ENCODE measurements at regions not wholly inside any gene's neighbourhood (a gene's known extent, or its start where the extent isn't known, plus 50 kb on each side); places are given as distances from the start of the nearest gene placed in this dataset.

GRCh38 chr4:79687006-79687405 is 279.0 kb upstream of the GK2 start:
- Mint-ChIP-seq H3K9me3 (ENCODE audit: low read depth) (peaks cover 3% of the 10 kb centered on the region), H3K27ac (no peak overlapping the region), H3K27me3 (no peaks in the 10 kb centered on the region), H3K4me3 (ENCODE audit: low read depth) (no peak overlapping the region), H3K4me1 (ENCODE audit: low read depth) (no peaks in the 10 kb centered on the region), H3K36me3 (ENCODE audit: insufficient read depth) (no peaks in the 10 kb centered on the region)
- DNase-seq (ENCODE audit: low spot score, unreplicated experiment): no peak
- TF ChIP-seq CTCF (IDR thresholded peaks at IDR 0.05; ENCODE audit: unreplicated experiment): no peak

DNA sequence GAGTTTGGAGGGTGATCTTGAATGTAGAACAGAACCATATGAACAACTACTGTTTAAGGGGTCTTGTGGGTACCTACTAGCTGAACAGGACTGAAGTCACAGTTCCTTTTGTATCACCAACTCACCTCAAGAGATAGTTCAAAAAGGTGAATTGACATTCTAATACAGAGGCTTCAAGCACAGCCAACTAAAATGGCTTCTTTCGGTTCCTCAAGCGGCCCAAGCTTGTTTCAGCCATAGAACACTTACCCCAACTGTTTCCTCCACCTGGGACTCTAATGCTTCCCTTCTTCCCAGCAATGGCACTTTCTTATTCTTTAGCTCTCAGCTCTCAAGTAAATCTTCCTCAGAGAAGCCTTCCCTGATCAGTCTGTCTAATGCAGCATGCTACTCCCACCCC is 277.5 kb upstream of the GK2 start:
- H3K27me3 Mint-ChIP-seq: no peaks in the 10 kb centered on the region
- no peak for TF ChIP-seq CTCF (IDR thresholded peaks at IDR 0.05; ENCODE audit: unreplicated experiment)
- H3K9me3 Mint-ChIP-seq (ENCODE audit: low read depth): peaks cover 2% of the 10 kb centered on the region
- H3K4me3 Mint-ChIP-seq (ENCODE audit: low read depth): no peak overlapping the region
- DNase-seq (ENCODE audit: low spot score, unreplicated experiment): no peak
- H3K27ac Mint-ChIP-seq: no peak overlapping the region
- no peaks in the 10 kb centered on the region for H3K4me1 Mint-ChIP-seq (ENCODE audit: low read depth)
- no peaks in the 10 kb centered on the region for H3K36me3 Mint-ChIP-seq (ENCODE audit: insufficient read depth)

- no peaks in the 10 kb centered on the region for H3K27me3 Mint-ChIP-seq
- no peak for TF ChIP-seq CTCF (IDR thresholded peaks at IDR 0.05; ENCODE audit: unreplicated experiment)
- H3K27ac Mint-ChIP-seq: no peak overlapping the region
- H3K36me3 Mint-ChIP-seq (ENCODE audit: insufficient read depth): no peaks in the 10 kb centered on the region
- DNase-seq (ENCODE audit: low spot score, unreplicated experiment): no peak
- no peak overlapping the region for H3K4me3 Mint-ChIP-seq (ENCODE audit: low read depth)
- H3K4me1 Mint-ChIP-seq (ENCODE audit: low read depth): no peaks in the 10 kb centered on the region
- H3K9me3 Mint-ChIP-seq (ENCODE audit: low read depth): no peaks in the 10 kb centered on the region
Observed at GRCh38 chr4:79684516-79684915, 276.5 kb upstream of the GK2 start.

DNA sequence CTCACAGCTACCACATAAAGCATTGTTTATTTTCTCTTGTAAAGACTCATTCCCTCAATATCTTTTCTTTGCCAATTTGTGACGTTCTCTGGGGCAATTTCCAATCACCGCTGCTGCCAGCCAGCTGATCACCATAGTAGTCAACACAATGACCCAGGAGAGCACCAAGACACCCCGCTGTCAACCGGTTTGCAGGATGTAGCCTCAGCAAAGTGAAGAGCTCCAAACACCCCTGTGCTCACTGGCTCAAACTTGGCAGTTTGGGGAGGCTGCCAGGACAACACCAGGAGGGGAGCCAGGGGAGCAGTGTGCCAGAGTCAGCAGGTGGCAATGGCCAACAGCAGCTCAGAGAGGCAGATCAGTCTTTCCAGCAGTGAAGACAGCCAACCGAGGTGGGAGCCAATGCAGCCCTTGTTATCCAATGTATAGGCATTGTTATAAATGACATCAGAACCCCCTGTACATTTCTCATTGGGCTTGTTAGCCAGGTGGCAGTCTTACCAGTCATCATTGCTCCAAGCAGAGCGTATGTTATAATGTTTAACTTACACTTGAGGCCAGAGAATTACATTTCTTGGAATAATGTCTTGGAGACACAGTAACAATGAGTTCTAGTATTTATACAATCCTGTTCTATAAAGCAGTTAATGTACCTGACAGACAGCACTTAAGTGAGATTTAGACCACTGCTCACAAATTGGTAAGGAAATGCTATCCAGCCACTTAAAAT is 274.9 kb upstream of the GK2 start:
- no peak for TF ChIP-seq CTCF (IDR thresholded peaks at IDR 0.05; ENCODE audit: unreplicated experiment)
- Mint-ChIP-seq H3K4me1 (ENCODE audit: low read depth) (no peaks in the 10 kb centered on the region), H3K9me3 (ENCODE audit: low read depth) (no peaks in the 10 kb centered on the region), H3K36me3 (ENCODE audit: insufficient read depth) (no peaks in the 10 kb centered on the region), H3K27me3 (no peaks in the 10 kb centered on the region), H3K27ac (no peak overlapping the region), H3K4me3 (ENCODE audit: low read depth) (no peak overlapping the region)
- DNase-seq (ENCODE audit: low spot score, unreplicated experiment): no peak

GRCh38 chr4:79682161-79682560 is 274.1 kb upstream of the GK2 start:
- Mint-ChIP-seq H3K27ac (no peak overlapping the region), H3K9me3 (ENCODE audit: low read depth) (no peaks in the 10 kb centered on the region), H3K36me3 (ENCODE audit: insufficient read depth) (no peaks in the 10 kb centered on the region), H3K4me1 (ENCODE audit: low read depth) (no peaks in the 10 kb centered on the region), H3K27me3 (no peaks in the 10 kb centered on the region), H3K4me3 (ENCODE audit: low read depth) (no peak overlapping the region)
- DNase-seq (ENCODE audit: low spot score, unreplicated experiment): no peak
- no peak for TF ChIP-seq CTCF (IDR thresholded peaks at IDR 0.05; ENCODE audit: unreplicated experiment)
